Keratinocyte (primary cell): ENCODE measurements at regions not wholly inside any gene's neighbourhood (a gene's known extent, or its start where the extent isn't known, plus 50 kb on each side); places are given as distances from the start of the nearest gene placed in this dataset.

Source experiments
- DNase-seq: peaks from one replicate; pipeline ENCODE4 v3.0.0-alpha.2; 2011; ENCODE audit warnings: low read depth, missing footprints, low spot score
- FAIRE-seq: peaks from 2 replicates; lab custom pipeline; 2011; peaks lifted over from hg19 to GRCh38; lab: Jason Lieb, UNC
- H2AFZ ChIP-seq: 2 replicates; pipeline ENCODE4 v1.6.0; 2012; ENCODE audit warnings: low read length, control low read depth, inconsistent platforms; ENCODE audit not compliant: control insufficient read depth
- H3K27ac ChIP-seq: 2 replicates; pipeline ENCODE4 v1.5.1; 2011; ENCODE audit warnings: low read length; ENCODE audit not compliant: control insufficient read depth, insufficient read depth
- H3K27me3 ChIP-seq: 3 replicates; pipeline ENCODE4 v1.6.0; 2011; ENCODE audit warnings: low read length; ENCODE audit not compliant: control insufficient read depth, insufficient read depth; ENCODE audit errors: extremely low read depth
- H3K36me3 ChIP-seq, 2 experiments: 2 replicates in 1 of 2; 3 replicates in 1 of 2; pipeline ENCODE4 v1.5.1; 2011; ENCODE audit warnings: low read length in 2 of 2, mild to moderate bottlenecking in 1 of 2; ENCODE audit not compliant: control insufficient read depth in 2 of 2, insufficient read depth in 2 of 2; ENCODE audit errors: extremely low read depth in 1 of 2
- H3K4me1 ChIP-seq: 3 replicates; pipeline ENCODE4 v1.5.1; 2011; ENCODE audit warnings: low read length; ENCODE audit not compliant: control insufficient read depth, insufficient read depth; ENCODE audit errors: extremely low read depth
- H3K4me2 ChIP-seq: 3 replicates; pipeline ENCODE4 v1.6.0; 2011; ENCODE audit warnings: low read depth, low read length; ENCODE audit not compliant: control insufficient read depth, insufficient read depth; ENCODE audit errors: extremely low read depth
- H3K4me3 ChIP-seq, 3 experiments: fragments of 200-600 bp in 1 of 3; sonication (generic) in 1 of 3; 2 replicates in 2 of 3; 3 replicates in 1 of 3; pipeline ENCODE4 v1.5.1; 2011 to 2016; ENCODE audit warnings: low read length in 3 of 3, mild to moderate bottlenecking in 3 of 3, control low read depth in 2 of 3, inconsistent platforms in 1 of 3, low read depth in 1 of 3, mixed read lengths in 1 of 3, mixed run types in 1 of 3, moderate library complexity in 1 of 3; ENCODE audit not compliant: control insufficient read depth in 2 of 3, insufficient read depth in 2 of 3; ENCODE audit errors: extremely low read depth in 1 of 3
- H3K79me2 ChIP-seq: 2 replicates; pipeline ENCODE4 v1.6.0; 2012; ENCODE audit warnings: low read length; ENCODE audit not compliant: control insufficient read depth, insufficient read depth
- H3K9ac ChIP-seq: 3 replicates; pipeline ENCODE4 v1.6.0; 2011; ENCODE audit warnings: low read length; ENCODE audit not compliant: control insufficient read depth, insufficient read depth; ENCODE audit errors: extremely low read depth
- H3K9me1 ChIP-seq: 3 replicates; pipeline ENCODE4 v1.6.0; 2011; ENCODE audit warnings: low read length; ENCODE audit not compliant: control insufficient read depth, insufficient read depth; ENCODE audit errors: extremely low read depth
- H3K9me3 ChIP-seq: 2 replicates; pipeline ENCODE4 v1.5.1; 2012; ENCODE audit warnings: low read depth, low read length; ENCODE audit not compliant: control insufficient read depth
- H4K20me1 ChIP-seq: 3 replicates; pipeline ENCODE4 v1.6.0; 2011; ENCODE audit warnings: low read length; ENCODE audit not compliant: control insufficient read depth, insufficient read depth; ENCODE audit errors: extremely low read depth
- EZH2 ChIP-seq: IDR thresholded peaks from one replicate; pipeline ENCODE4 v1.6.1; 2012; ENCODE audit warnings: inconsistent platforms, mild to moderate bottlenecking, low read length, moderate library complexity
- dilution Hi-C: fragments of 300-500 bp; cut with MboI; formaldehyde crosslinking; loops from one replicate; pipeline ENCODE4 v1.7.0; 2020; ENCODE audit warnings: low sequenced_read_pairs; ENCODE audit not compliant: extremely low pct_ligation_motif_present
- TF ChIP-seq, protein P1 (sequence below), 3 experiments: IDR thresholded peaks in 1 of 3; conservative IDR thresholded peaks in 1 of 3; optimal IDR thresholded peaks in 1 of 3; 2 replicates in 2 of 3; 3 replicates in 1 of 3; pipeline versions ENCODE3 to v1.5.1; 2011; ENCODE audit warnings: low read length in 3 of 3, mild to moderate bottlenecking in 3 of 3, moderate library complexity in 2 of 3, control low read depth in 1 of 3, inconsistent platforms in 1 of 3; ENCODE audit not compliant: insufficient read depth in 2 of 3; ENCODE audit errors: extremely low read depth in 1 of 3

DNA sequence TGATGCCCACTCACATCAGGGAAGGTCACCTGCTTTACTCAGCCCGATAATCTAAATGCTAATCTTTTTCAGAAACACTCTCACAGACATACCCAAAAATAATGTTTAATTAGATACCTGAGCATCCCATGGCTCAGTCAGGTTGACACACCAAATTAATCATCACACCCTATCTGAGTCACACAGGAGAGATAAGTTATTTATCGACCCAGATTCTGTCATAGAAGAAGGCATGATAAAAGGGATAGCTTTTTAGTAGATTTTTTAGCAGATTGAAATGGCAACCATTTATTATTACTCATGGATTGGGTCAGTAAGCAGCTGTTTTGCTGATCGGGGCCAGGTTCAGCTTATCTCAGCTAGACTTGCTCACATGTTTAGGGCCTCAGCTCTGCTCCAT is 97.8 kb upstream of the TYRP1 start:
- no peaks in the 10 kb centered on the region for H3K27me3 ChIP-seq
- H2AFZ ChIP-seq: no peak overlapping the region
- no peaks in the 10 kb centered on the region for H3K36me3 ChIP-seq
- H3K27ac ChIP-seq: no peak overlapping the region
- no peaks in the 10 kb centered on the region for H3K4me1 ChIP-seq
- no peak overlapping the region for H3K4me2 ChIP-seq
- no peaks in the 10 kb centered on the region for H3K9me1 ChIP-seq
- dilution Hi-C loops: no loop called here
- no peak overlapping the region for H3K9ac ChIP-seq
- DNase-seq: no peak
- no peaks in the 10 kb centered on the region for H3K79me2 ChIP-seq
- TF ChIP-seq, protein P1, sequence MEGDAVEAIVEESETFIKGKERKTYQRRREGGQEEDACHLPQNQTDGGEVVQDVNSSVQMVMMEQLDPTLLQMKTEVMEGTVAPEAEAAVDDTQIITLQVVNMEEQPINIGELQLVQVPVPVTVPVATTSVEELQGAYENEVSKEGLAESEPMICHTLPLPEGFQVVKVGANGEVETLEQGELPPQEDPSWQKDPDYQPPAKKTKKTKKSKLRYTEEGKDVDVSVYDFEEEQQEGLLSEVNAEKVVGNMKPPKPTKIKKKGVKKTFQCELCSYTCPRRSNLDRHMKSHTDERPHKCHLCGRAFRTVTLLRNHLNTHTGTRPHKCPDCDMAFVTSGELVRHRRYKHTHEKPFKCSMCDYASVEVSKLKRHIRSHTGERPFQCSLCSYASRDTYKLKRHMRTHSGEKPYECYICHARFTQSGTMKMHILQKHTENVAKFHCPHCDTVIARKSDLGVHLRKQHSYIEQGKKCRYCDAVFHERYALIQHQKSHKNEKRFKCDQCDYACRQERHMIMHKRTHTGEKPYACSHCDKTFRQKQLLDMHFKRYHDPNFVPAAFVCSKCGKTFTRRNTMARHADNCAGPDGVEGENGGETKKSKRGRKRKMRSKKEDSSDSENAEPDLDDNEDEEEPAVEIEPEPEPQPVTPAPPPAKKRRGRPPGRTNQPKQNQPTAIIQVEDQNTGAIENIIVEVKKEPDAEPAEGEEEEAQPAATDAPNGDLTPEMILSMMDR (optimal IDR thresholded peaks at IDR 0.05 in 1 of 3, IDR thresholded peaks at IDR 0.05 in 1 of 3, conservative IDR thresholded peaks at IDR 0.05 in 1 of 3; ENCODE audit: extremely low read depth in 1 of 3, insufficient read depth in 2 of 3, low read length in 3 of 3): no peak
- no peak for TF ChIP-seq EZH2
- FAIRE-seq: no peak
- no peaks in the 10 kb centered on the region for H4K20me1 ChIP-seq
- H3K9me3 ChIP-seq: no peaks in the 10 kb centered on the region
- no peak overlapping the region for H3K4me3 ChIP-seq

DNA sequence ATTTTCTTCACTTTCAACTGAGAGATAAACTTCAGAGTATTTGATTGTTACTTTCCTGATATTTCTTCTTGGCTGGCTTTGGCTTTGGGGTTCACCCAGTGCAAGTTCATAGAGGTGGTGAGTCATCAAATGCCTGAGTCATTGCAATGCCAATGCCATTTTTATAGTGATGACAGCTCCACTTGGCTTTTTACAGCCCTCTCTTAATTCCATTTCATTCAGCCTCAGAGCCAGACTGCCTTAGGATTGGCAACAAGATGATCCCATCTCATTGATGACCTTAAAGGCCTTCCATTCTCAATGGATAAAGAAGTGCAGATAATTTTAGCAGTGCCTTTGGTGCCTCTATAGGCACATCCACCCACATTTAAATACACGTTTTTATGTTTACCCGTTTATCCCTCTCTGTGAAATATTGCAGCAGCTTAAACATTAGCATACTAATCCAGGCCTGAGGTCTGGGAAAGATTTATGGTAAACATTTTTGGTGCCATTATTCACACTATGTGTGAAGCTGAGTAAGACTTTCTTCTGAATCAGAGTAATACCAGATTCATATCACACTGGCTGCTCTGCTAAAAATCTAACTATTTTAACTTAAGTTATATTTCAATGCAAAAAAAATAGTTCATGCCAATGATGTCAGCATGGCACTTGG is 88.9 kb upstream of the TYRP1 start:
- no peaks in the 10 kb centered on the region for H3K9me1 ChIP-seq
- no peak overlapping the region for H3K4me3 ChIP-seq
- no peak for DNase-seq
- no peaks in the 10 kb centered on the region for H3K27me3 ChIP-seq
- H3K4me2 ChIP-seq: no peak overlapping the region
- H4K20me1 ChIP-seq: no peaks in the 10 kb centered on the region
- H3K36me3 ChIP-seq: no peaks in the 10 kb centered on the region
- H3K27ac ChIP-seq: no peak overlapping the region
- H3K9ac ChIP-seq: no peak overlapping the region
- no peaks in the 10 kb centered on the region for H3K4me1 ChIP-seq
- FAIRE-seq: no peak
- no peaks in the 10 kb centered on the region for H3K79me2 ChIP-seq
- dilution Hi-C loops: no loop called here
- no peak overlapping the region for H2AFZ ChIP-seq
- TF ChIP-seq, protein P1 (optimal IDR thresholded peaks at IDR 0.05 in 1 of 3, IDR thresholded peaks at IDR 0.05 in 1 of 3, conservative IDR thresholded peaks at IDR 0.05 in 1 of 3; ENCODE audit: extremely low read depth in 1 of 3, insufficient read depth in 2 of 3, low read length in 3 of 3): no peak
- no peak for TF ChIP-seq EZH2
- no peaks in the 10 kb centered on the region for H3K9me3 ChIP-seq
